ENCODE measurements at regions not wholly inside any gene's neighbourhood (a gene's known extent, or its start where the extent isn't known, plus 50 kb on each side); places are given as distances from the start of the nearest gene placed in this dataset.
"Not testable (repeated sequence)": the region's sequence is repeated elsewhere in the genome, so short reads cannot be mapped to it uniquely, and the experiment has no call there.

DNA sequence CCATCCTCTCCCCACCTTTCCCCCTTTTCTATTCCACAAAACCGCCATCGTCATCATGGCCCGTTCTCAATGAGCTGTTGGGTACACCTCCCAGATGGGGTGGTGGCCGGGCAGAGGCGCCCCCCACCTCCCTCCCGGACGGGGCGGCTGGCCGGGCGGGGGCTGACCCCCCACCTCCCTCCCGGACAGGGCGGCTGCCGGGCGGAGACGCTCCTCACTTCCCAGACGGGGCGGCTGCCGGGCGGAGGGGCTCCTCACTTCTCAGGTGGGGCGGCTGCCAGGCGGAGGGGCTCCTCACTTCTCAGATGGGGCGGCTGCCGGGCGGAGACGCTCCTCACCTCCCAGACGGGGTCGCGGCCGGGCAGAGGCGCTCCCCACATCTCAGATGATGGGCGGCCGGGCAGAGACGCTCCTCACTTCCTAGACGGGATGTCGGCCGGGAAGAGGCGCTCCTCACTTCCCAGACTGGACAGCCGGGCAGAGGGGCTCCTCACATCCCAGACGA is 404.4 kb upstream of the BTBD3 start:
- TF ChIP-seq POLR2A, POLR2AphosphoS5, SPI1, TAF1, POU2F2 (IDR thresholded peaks at IDR 0.05; ENCODE audit: low read depth, low read length): not testable (repeated sequence)
